Endothelial cell (in vitro differentiated cells): ENCODE measurements at regions not wholly inside any gene's neighbourhood (a gene's known extent, or its start where the extent isn't known, plus 50 kb on each side); places are given as distances from the start of the nearest gene placed in this dataset.

Source experiments
- DNase-seq: peaks from one replicate; pipeline ENCODE4 v3.0.0; 2021; ENCODE audit warnings: low spot score
- H3K27ac Mint-ChIP-seq: one replicate; pipeline ENCODE4 v1.8.0; 2021; ENCODE audit warnings: mixed read lengths, inconsistent platforms; ENCODE audit not compliant: unreplicated experiment
- H3K27me3 Mint-ChIP-seq: one replicate; pipeline ENCODE4 v1.8.0; 2021; ENCODE audit warnings: mild to moderate bottlenecking, moderate library complexity, mixed read lengths, inconsistent platforms; ENCODE audit not compliant: unreplicated experiment
- H3K36me3 Mint-ChIP-seq: one replicate; pipeline ENCODE4 v1.8.0; 2021; ENCODE audit warnings: mild to moderate bottlenecking, low read depth, mixed read lengths, inconsistent platforms; ENCODE audit not compliant: unreplicated experiment
- H3K4me1 Mint-ChIP-seq: one replicate; pipeline ENCODE4 v1.8.0; 2021; ENCODE audit warnings: mild to moderate bottlenecking, mixed read lengths, inconsistent platforms; ENCODE audit not compliant: unreplicated experiment
- H3K4me3 Mint-ChIP-seq: one replicate; pipeline ENCODE4 v1.8.0; 2021; ENCODE audit warnings: mild to moderate bottlenecking, mixed read lengths, inconsistent platforms; ENCODE audit not compliant: unreplicated experiment
- H3K9me3 Mint-ChIP-seq: one replicate; pipeline ENCODE4 v1.8.0; 2021; ENCODE audit warnings: mixed read lengths, inconsistent platforms; ENCODE audit not compliant: unreplicated experiment
- CTCF ChIP-seq: fragments of 200-600 bp; sonication (generic); IDR thresholded peaks from one replicate; pipeline ENCODE4 v1.5.0; 2021; ENCODE audit warnings: antibody characterized with exemption; ENCODE audit not compliant: unreplicated experiment

GRCh38 chr4:67019686-67020437 lies 525.4 kb downstream of the CENPC start:
- Mint-ChIP-seq H3K27ac (peak overlapping the region; percentile 70), H3K27me3 (peaks cover 3% of the 10 kb centered on the region), H3K4me1 (peaks cover 27% of the 10 kb centered on the region), H3K4me3 (no peak overlapping the region), H3K9me3 (no peaks in the 10 kb centered on the region), H3K36me3 (peaks cover 5% of the 10 kb centered on the region)
- no peak for DNase-seq
- no peak for TF ChIP-seq CTCF

GRCh38 chr4:67014592-67014991 lies 530.7 kb downstream of the CENPC start:
- DNase-seq: no peak
- Mint-ChIP-seq H3K27ac (no peak overlapping the region), H3K4me1 (peaks cover 7% of the 10 kb centered on the region), H3K36me3 (peaks cover 5% of the 10 kb centered on the region), H3K4me3 (no peak overlapping the region), H3K27me3 (peaks cover 1% of the 10 kb centered on the region), H3K9me3 (no peaks in the 10 kb centered on the region)
- TF ChIP-seq CTCF: no peak

GRCh38 chr4:67006791-67007190 lies 538.5 kb downstream of the CENPC start:
- Mint-ChIP-seq H3K36me3 (peaks cover 6% of the 10 kb centered on the region), H3K27me3 (peaks cover 1% of the 10 kb centered on the region), H3K27ac (peak overlapping the region; percentile 91), H3K4me3 (peak overlapping the region; percentile 23), H3K4me1 (peaks cover 14% of the 10 kb centered on the region), H3K9me3 (no peaks in the 10 kb centered on the region)
- no peak for DNase-seq
- TF ChIP-seq CTCF: no peak

- no peaks in the 10 kb centered on the region for H3K27me3 Mint-ChIP-seq
- peaks cover 3% of the 10 kb centered on the region for H3K9me3 Mint-ChIP-seq
- peaks cover 8% of the 10 kb centered on the region for H3K36me3 Mint-ChIP-seq
- H3K4me3 Mint-ChIP-seq: no peak overlapping the region
- no peak overlapping the region for H3K27ac Mint-ChIP-seq
- DNase-seq: no peak
- H3K4me1 Mint-ChIP-seq: no peaks in the 10 kb centered on the region
- no peak for TF ChIP-seq CTCF
These were observed 553.8 kb downstream of the CENPC start for GRCh38 chr4:66991521-66991920.

GRCh38 chr4:66974665-66975064 lies 570.6 kb downstream of the CENPC start:
- no peak for DNase-seq
- TF ChIP-seq CTCF: no peak
- no peaks in the 10 kb centered on the region for H3K4me1 Mint-ChIP-seq

More at GRCh38 chr4:66974665-66975064, 570.6 kb downstream of the CENPC start:
- Mint-ChIP-seq H3K36me3 (no peaks in the 10 kb centered on the region), H3K4me3 (no peak overlapping the region), H3K27me3 (no peaks in the 10 kb centered on the region), H3K27ac (no peak overlapping the region), H3K9me3 (no peaks in the 10 kb centered on the region)
